ENCODE measurements at regions not wholly inside any gene's neighbourhood (a gene's known extent, or its start where the extent isn't known, plus 50 kb on each side); places are given as distances from the start of the nearest gene placed in this dataset.

GRCh38 chr2:128729051-128729450 is 410.4 kb upstream of the HS6ST1 start:
- TF ChIP-seq, protein P1, sequence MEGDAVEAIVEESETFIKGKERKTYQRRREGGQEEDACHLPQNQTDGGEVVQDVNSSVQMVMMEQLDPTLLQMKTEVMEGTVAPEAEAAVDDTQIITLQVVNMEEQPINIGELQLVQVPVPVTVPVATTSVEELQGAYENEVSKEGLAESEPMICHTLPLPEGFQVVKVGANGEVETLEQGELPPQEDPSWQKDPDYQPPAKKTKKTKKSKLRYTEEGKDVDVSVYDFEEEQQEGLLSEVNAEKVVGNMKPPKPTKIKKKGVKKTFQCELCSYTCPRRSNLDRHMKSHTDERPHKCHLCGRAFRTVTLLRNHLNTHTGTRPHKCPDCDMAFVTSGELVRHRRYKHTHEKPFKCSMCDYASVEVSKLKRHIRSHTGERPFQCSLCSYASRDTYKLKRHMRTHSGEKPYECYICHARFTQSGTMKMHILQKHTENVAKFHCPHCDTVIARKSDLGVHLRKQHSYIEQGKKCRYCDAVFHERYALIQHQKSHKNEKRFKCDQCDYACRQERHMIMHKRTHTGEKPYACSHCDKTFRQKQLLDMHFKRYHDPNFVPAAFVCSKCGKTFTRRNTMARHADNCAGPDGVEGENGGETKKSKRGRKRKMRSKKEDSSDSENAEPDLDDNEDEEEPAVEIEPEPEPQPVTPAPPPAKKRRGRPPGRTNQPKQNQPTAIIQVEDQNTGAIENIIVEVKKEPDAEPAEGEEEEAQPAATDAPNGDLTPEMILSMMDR (conservative IDR thresholded peaks at IDR 0.05; ENCODE audit: low read depth, low read length) = no peak
- TF ChIP-seq EZH2 (IDR thresholded peaks at IDR 0.05; ENCODE audit: borderline replicate concordance, low read depth, low read length, poor library complexity, severe bottlenecking) = no peak

Measured in A673 (cell line).